ENCODE measurements at regions not wholly inside any gene's neighbourhood (a gene's known extent, or its start where the extent isn't known, plus 50 kb on each side); places are given as distances from the start of the nearest gene placed in this dataset.

GRCh38 chr3:154795582-154795981, 284.5 kb upstream of the MME start:
- Histone ChIP-seq H2BK120ac (ENCODE audit: low read depth, low read length) (no peak overlapping the region), H2AK5ac (ENCODE audit: low read length, severe bottlenecking) (no peak overlapping the region), H4K91ac (ENCODE audit: low read length) (no peak overlapping the region), H3K18ac (ENCODE audit: low read depth in 1 of 2, low read length in 2 of 2) (no peak overlapping the region), H3K27ac (ENCODE audit: low read length, poor library complexity, severe bottlenecking) (peak overlapping the region; percentile 12), H3K23ac (ENCODE audit: low read length in 2 of 2) (no peak overlapping the region), H4K8ac (ENCODE audit: low read length) (no peak overlapping the region), H3K9ac (ENCODE audit: low read length) (peak overlapping the region; percentile 54), H2BK5ac (ENCODE audit: low read depth, low read length, poor library complexity, severe bottlenecking) (no peak overlapping the region), H3K14ac (ENCODE audit: low read length in 2 of 2) (no peak overlapping the region), H3K36me3 (ENCODE audit: control insufficient read depth in 1 of 2, insufficient read depth in 2 of 2, low read depth in 1 of 2, low read length in 2 of 2) (no peaks in the 10 kb centered on the region), H3K27me3 (ENCODE audit: control insufficient read depth in 1 of 2, insufficient read depth in 1 of 2, low read length in 2 of 2) (no peaks in the 10 kb centered on the region), H3K9me3 (ENCODE audit: control insufficient read depth, low read length) (no peaks in the 10 kb centered on the region), H2BK15ac (ENCODE audit: low read depth, poor library complexity, severe bottlenecking) (no peak overlapping the region), H2AFZ (ENCODE audit: low read depth, low read length) (no peak overlapping the region), H3K4me3 (ENCODE audit: insufficient read depth in 1 of 2, low read depth in 1 of 2, low read length in 2 of 2) (no peak overlapping the region), H2BK12ac (ENCODE audit: low read length in 2 of 2) (no peak overlapping the region), H3K4me1 (ENCODE audit: control insufficient read depth, insufficient read depth, low read depth, low read length) (no peaks in the 10 kb centered on the region), H3K4me2 (ENCODE audit: low read length, poor library complexity, severe bottlenecking) (no peak overlapping the region), H3K4ac (ENCODE audit: low read depth in 1 of 2, low read length in 2 of 2) (no peak overlapping the region), H3K79me1 (replicated peaks; ENCODE audit: low read length, poor library complexity, severe bottlenecking) (no peaks in the 10 kb centered on the region)
- WGBS = 0% methylated on average over 2 of the region's 2 CpGs
- peak; percentile 93 for DNase-seq

- Histone ChIP-seq H3K27me3 (ENCODE audit: control insufficient read depth in 1 of 2, insufficient read depth in 1 of 2, low read length in 2 of 2) (no peaks in the 10 kb centered on the region), H3K27ac (ENCODE audit: low read length, poor library complexity, severe bottlenecking) (peak overlapping the region; percentile 53), H2BK5ac (ENCODE audit: low read depth, low read length, poor library complexity, severe bottlenecking) (no peak overlapping the region), H3K23ac (ENCODE audit: low read length in 2 of 2) (no peak overlapping the region), H3K9ac (ENCODE audit: low read length) (peak overlapping the region; percentile 54), H4K91ac (ENCODE audit: low read length) (no peak overlapping the region), H3K36me3 (ENCODE audit: control insufficient read depth in 1 of 2, insufficient read depth in 2 of 2, low read depth in 1 of 2, low read length in 2 of 2) (no peaks in the 10 kb centered on the region), H3K4ac (ENCODE audit: low read depth in 1 of 2, low read length in 2 of 2) (no peak overlapping the region), H2BK12ac (ENCODE audit: low read length in 2 of 2) (no peak overlapping the region), H3K14ac (ENCODE audit: low read length in 2 of 2) (no peak overlapping the region), H3K79me1 (replicated peaks; ENCODE audit: low read length, poor library complexity, severe bottlenecking) (no peaks in the 10 kb centered on the region), H2AFZ (ENCODE audit: low read depth, low read length) (no peak overlapping the region), H3K4me1 (ENCODE audit: control insufficient read depth, insufficient read depth, low read depth, low read length) (no peaks in the 10 kb centered on the region), H2AK5ac (ENCODE audit: low read length, severe bottlenecking) (no peak overlapping the region), H2BK15ac (ENCODE audit: low read depth, poor library complexity, severe bottlenecking) (no peak overlapping the region), H3K18ac (ENCODE audit: low read depth in 1 of 2, low read length in 2 of 2) (no peak overlapping the region), H3K9me3 (ENCODE audit: control insufficient read depth, low read length) (no peaks in the 10 kb centered on the region), H4K8ac (ENCODE audit: low read length) (no peak overlapping the region), H2BK120ac (ENCODE audit: low read depth, low read length) (no peak overlapping the region), H3K4me2 (ENCODE audit: low read length, poor library complexity, severe bottlenecking) (no peak overlapping the region), H3K4me3 (ENCODE audit: insufficient read depth in 1 of 2, low read depth in 1 of 2, low read length in 2 of 2) (peak overlapping the region in 1 of 2 experiments; percentile 49)
- DNase-seq = no peak
Observed at GRCh38 chr3:154794814-154795445, 285.2 kb upstream of the MME start.

GRCh38 chr3:154794391-154794790, 285.7 kb upstream of the MME start:
- no peaks in the 10 kb centered on the region for H3K9me3 ChIP-seq (ENCODE audit: control insufficient read depth, low read length)
- H2BK15ac ChIP-seq (ENCODE audit: low read depth, poor library complexity, severe bottlenecking) = no peak overlapping the region
- H2BK120ac ChIP-seq (ENCODE audit: low read depth, low read length) = no peak overlapping the region
- H3K79me1 ChIP-seq (replicated peaks; ENCODE audit: low read length, poor library complexity, severe bottlenecking) = no peaks in the 10 kb centered on the region
- no peak overlapping the region for H3K4ac ChIP-seq (ENCODE audit: low read depth in 1 of 2, low read length in 2 of 2)
- H3K18ac ChIP-seq (ENCODE audit: low read depth in 1 of 2, low read length in 2 of 2) = peak overlapping the region in 1 of 2 experiments; percentile 25
- H4K91ac ChIP-seq (ENCODE audit: low read length) = no peak overlapping the region
- peak overlapping the region in 1 of 2 experiments; percentile 17 for H2BK12ac ChIP-seq (ENCODE audit: low read length in 2 of 2)
- no peaks in the 10 kb centered on the region for H3K36me3 ChIP-seq (ENCODE audit: control insufficient read depth in 1 of 2, insufficient read depth in 2 of 2, low read depth in 1 of 2, low read length in 2 of 2)
- no peak overlapping the region for H3K27ac ChIP-seq (ENCODE audit: low read length, poor library complexity, severe bottlenecking)
- H3K4me1 ChIP-seq (ENCODE audit: control insufficient read depth, insufficient read depth, low read depth, low read length) = no peaks in the 10 kb centered on the region
- no peak overlapping the region for H4K8ac ChIP-seq (ENCODE audit: low read length)
- no peak overlapping the region for H3K4me3 ChIP-seq (ENCODE audit: insufficient read depth in 1 of 2, low read depth in 1 of 2, low read length in 2 of 2)
- H3K14ac ChIP-seq (ENCODE audit: low read length in 2 of 2) = no peak overlapping the region
- H3K27me3 ChIP-seq (ENCODE audit: control insufficient read depth in 1 of 2, insufficient read depth in 1 of 2, low read length in 2 of 2) = no peaks in the 10 kb centered on the region
- WGBS = no CpG with 5 or more reads among the region's 1 CpG
- H2AK5ac ChIP-seq (ENCODE audit: low read length, severe bottlenecking) = no peak overlapping the region
- no peak overlapping the region for H3K9ac ChIP-seq (ENCODE audit: low read length)
- no peak overlapping the region for H3K23ac ChIP-seq (ENCODE audit: low read length in 2 of 2)
- DNase-seq = no peak
- H2BK5ac ChIP-seq (ENCODE audit: low read depth, low read length, poor library complexity, severe bottlenecking) = no peak overlapping the region
- no peak overlapping the region for H2AFZ ChIP-seq (ENCODE audit: low read depth, low read length)
- H3K4me2 ChIP-seq (ENCODE audit: low read length, poor library complexity, severe bottlenecking) = no peak overlapping the region

- Histone ChIP-seq H3K9me3 (ENCODE audit: control insufficient read depth, low read length) (no peaks in the 10 kb centered on the region), H3K18ac (ENCODE audit: low read depth in 1 of 2, low read length in 2 of 2) (no peak overlapping the region)
Observed at GRCh38 chr3:154792828-154793227, 287.3 kb upstream of the MME start.

More at GRCh38 chr3:154792828-154793227, 287.3 kb upstream of the MME start:
- no peak overlapping the region for H3K27ac ChIP-seq (ENCODE audit: low read length, poor library complexity, severe bottlenecking)
- H2BK120ac ChIP-seq (ENCODE audit: low read depth, low read length) = no peak overlapping the region
- H3K4me1 ChIP-seq (ENCODE audit: control insufficient read depth, insufficient read depth, low read depth, low read length) = no peaks in the 10 kb centered on the region
- no peak for DNase-seq
- H2BK5ac ChIP-seq (ENCODE audit: low read depth, low read length, poor library complexity, severe bottlenecking) = no peak overlapping the region
- 88% methylated on average over 1 of the region's 1 CpG for WGBS
- H2AFZ ChIP-seq (ENCODE audit: low read depth, low read length) = no peak overlapping the region
- H2BK15ac ChIP-seq (ENCODE audit: low read depth, poor library complexity, severe bottlenecking) = no peak overlapping the region
- no peak overlapping the region for H4K8ac ChIP-seq (ENCODE audit: low read length)
- H3K23ac ChIP-seq (ENCODE audit: low read length in 2 of 2) = no peak overlapping the region
- H3K36me3 ChIP-seq (ENCODE audit: control insufficient read depth in 1 of 2, insufficient read depth in 2 of 2, low read depth in 1 of 2, low read length in 2 of 2) = no peaks in the 10 kb centered on the region
- H3K4me2 ChIP-seq (ENCODE audit: low read length, poor library complexity, severe bottlenecking) = no peak overlapping the region
- no peak overlapping the region for H4K91ac ChIP-seq (ENCODE audit: low read length)
- H3K4ac ChIP-seq (ENCODE audit: low read depth in 1 of 2, low read length in 2 of 2) = no peak overlapping the region
- no peak overlapping the region for H3K4me3 ChIP-seq (ENCODE audit: insufficient read depth in 1 of 2, low read depth in 1 of 2, low read length in 2 of 2)
- H3K79me1 ChIP-seq (replicated peaks; ENCODE audit: low read length, poor library complexity, severe bottlenecking) = no peaks in the 10 kb centered on the region
- no peak overlapping the region for H2BK12ac ChIP-seq (ENCODE audit: low read length in 2 of 2)
- no peak overlapping the region for H3K14ac ChIP-seq (ENCODE audit: low read length in 2 of 2)
- H3K27me3 ChIP-seq (ENCODE audit: control insufficient read depth in 1 of 2, insufficient read depth in 1 of 2, low read length in 2 of 2) = no peaks in the 10 kb centered on the region
- H3K9ac ChIP-seq (ENCODE audit: low read length) = no peak overlapping the region
- H2AK5ac ChIP-seq (ENCODE audit: low read length, severe bottlenecking) = no peak overlapping the region

Data from mesenchymal stem cell (in vitro differentiated cells and primary cell).